C4-2B (cell line): ENCODE measurements at regions not wholly inside any gene's neighbourhood (a gene's known extent, or its start where the extent isn't known, plus 50 kb on each side); places are given as distances from the start of the nearest gene placed in this dataset.

Source experiments
- ZFX ChIP-seq: fragments of 450-650 bp; IDR thresholded peaks from 2 replicates; pipeline ENCODE4 v1.6.1; 2017
- TF ChIP-seq, protein P1 (sequence below): fragments of 450-650 bp; conservative IDR thresholded peaks from 2 replicates; pipeline ENCODE4 v1.5.1; 2017; ENCODE audit warnings: mild to moderate bottlenecking

DNA sequence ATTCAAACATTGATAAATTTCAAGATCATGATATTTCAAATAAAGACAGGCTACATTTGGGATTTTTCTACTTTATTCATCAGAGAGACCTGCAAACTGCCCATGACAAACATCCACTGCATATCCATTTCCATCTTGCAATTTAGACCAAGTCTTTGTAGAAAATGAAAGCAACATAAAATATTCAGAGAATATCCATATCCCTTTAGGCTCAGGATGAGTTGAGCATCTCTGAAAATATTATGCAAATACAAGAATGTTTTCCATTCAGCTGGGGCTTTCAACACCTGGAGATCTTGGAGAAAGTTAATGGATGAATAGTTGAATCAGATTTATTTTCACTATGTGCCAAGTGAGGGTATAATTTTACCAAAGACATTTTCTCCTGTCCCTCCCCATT is 103.4 kb downstream of the TUSC7 start:
- TF ChIP-seq, protein P1, sequence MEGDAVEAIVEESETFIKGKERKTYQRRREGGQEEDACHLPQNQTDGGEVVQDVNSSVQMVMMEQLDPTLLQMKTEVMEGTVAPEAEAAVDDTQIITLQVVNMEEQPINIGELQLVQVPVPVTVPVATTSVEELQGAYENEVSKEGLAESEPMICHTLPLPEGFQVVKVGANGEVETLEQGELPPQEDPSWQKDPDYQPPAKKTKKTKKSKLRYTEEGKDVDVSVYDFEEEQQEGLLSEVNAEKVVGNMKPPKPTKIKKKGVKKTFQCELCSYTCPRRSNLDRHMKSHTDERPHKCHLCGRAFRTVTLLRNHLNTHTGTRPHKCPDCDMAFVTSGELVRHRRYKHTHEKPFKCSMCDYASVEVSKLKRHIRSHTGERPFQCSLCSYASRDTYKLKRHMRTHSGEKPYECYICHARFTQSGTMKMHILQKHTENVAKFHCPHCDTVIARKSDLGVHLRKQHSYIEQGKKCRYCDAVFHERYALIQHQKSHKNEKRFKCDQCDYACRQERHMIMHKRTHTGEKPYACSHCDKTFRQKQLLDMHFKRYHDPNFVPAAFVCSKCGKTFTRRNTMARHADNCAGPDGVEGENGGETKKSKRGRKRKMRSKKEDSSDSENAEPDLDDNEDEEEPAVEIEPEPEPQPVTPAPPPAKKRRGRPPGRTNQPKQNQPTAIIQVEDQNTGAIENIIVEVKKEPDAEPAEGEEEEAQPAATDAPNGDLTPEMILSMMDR: no peak
- TF ChIP-seq ZFX: no peak
